Endothelial cell of umbilical vein (primary cell): ENCODE measurements at regions not wholly inside any gene's neighbourhood (a gene's known extent, or its start where the extent isn't known, plus 50 kb on each side); places are given as distances from the start of the nearest gene placed in this dataset.

Experiments
- BruUV-seq: library from RNA; stranded (reverse); fragments of 400-500 nt; replicated peaks from 2 replicates; lab custom pipeline; 2021; lab: Mats Ljungman, UMichigan
- CTCF ChIA-PET: fragments of 300-600, 350-600 bp; sonication (Branson Sonifier 250); formaldehyde crosslinking; loops from one replicate; lab custom pipeline; 2021; ENCODE audit warnings: antibody characterized with exemption, inconsistent platforms; lab: Charles Lee
- POLR2A ChIA-PET: fragments of 300-600, 350-600 bp; sonication (Branson Sonifier 250); formaldehyde crosslinking; loops from one replicate; lab custom pipeline; 2021; ENCODE audit warnings: antibody characterized with exemption, inconsistent platforms; lab: Charles Lee
- DNase-seq: peaks from one replicate; pipeline ENCODE4 v3.0.0-alpha.2; 2011; ENCODE audit warnings: low read depth, low spot score
- FAIRE-seq: peaks from 2 replicates; lab custom pipeline; 2011; peaks lifted over from hg19 to GRCh38; lab: Jason Lieb, UNC
- H2AFZ ChIP-seq: 2 replicates; pipeline ENCODE4 v1.6.0; 2012; ENCODE audit warnings: low read depth, low read length, control low read depth, inconsistent platforms
- H3K27ac ChIP-seq: 2 replicates; pipeline ENCODE4 v1.5.1; 2011; ENCODE audit warnings: low read depth, mild to moderate bottlenecking, control low read depth, low read length, moderate library complexity; ENCODE audit not compliant: insufficient read depth
- H3K27me3 ChIP-seq, 2 experiments: 2 replicates each; pipeline versions ENCODE4 v1.6.0 to v1.6.1; 2011; ENCODE audit warnings: low read length in 2 of 2, mixed read lengths in 1 of 2; ENCODE audit not compliant: control insufficient read depth in 2 of 2, insufficient read depth in 2 of 2
- H3K36me3 ChIP-seq, 2 experiments: 2 replicates in 1 of 2; 3 replicates in 1 of 2; pipeline ENCODE4 v1.5.1; 2011; ENCODE audit warnings: low read length in 2 of 2, mild to moderate bottlenecking in 1 of 2, moderate library complexity in 1 of 2; ENCODE audit not compliant: control insufficient read depth in 2 of 2, insufficient read depth in 2 of 2; ENCODE audit errors: extremely low read depth in 1 of 2
- H3K4me1 ChIP-seq: 3 replicates; pipeline ENCODE4 v1.5.1; 2011; ENCODE audit warnings: mild to moderate bottlenecking, low read length; ENCODE audit not compliant: control insufficient read depth, insufficient read depth; ENCODE audit errors: extremely low read depth
- H3K4me2 ChIP-seq: 2 replicates; pipeline ENCODE4 v1.6.1; 2011; ENCODE audit warnings: low read length, control low read depth, mixed read lengths; ENCODE audit not compliant: insufficient read depth
- H3K4me3 ChIP-seq, 3 experiments: fragments of 200-600 bp in 1 of 3; sonication (generic), shearing (Covaris generic) in 1 of 3; replicated peaks in 1 of 3; 2 replicates each; pipeline ENCODE4 v1.5.1; 2011 to 2016; ENCODE audit warnings: control low read depth in 3 of 3, low read length in 3 of 3, mild to moderate bottlenecking in 2 of 3, inconsistent platforms in 1 of 3, low read depth in 1 of 3, moderate library complexity in 1 of 3; ENCODE audit not compliant: insufficient read depth in 1 of 3
- H3K79me2 ChIP-seq: 2 replicates; pipeline ENCODE4 v1.6.0; 2012; ENCODE audit warnings: low read length, inconsistent platforms; ENCODE audit not compliant: control insufficient read depth, insufficient read depth
- H3K9ac ChIP-seq: replicated peaks from 2 replicates; pipeline ENCODE3; 2011; ENCODE audit warnings: low read length, control low read depth; ENCODE audit not compliant: insufficient read depth; ENCODE audit errors: extremely low read depth
- H3K9me1 ChIP-seq: replicated peaks from 3 replicates; pipeline ENCODE4 v1.6.0; 2011; ENCODE audit warnings: mild to moderate bottlenecking, low read length; ENCODE audit not compliant: control insufficient read depth, insufficient read depth; ENCODE audit errors: extremely low read depth
- H3K9me3 ChIP-seq: replicated peaks from 2 replicates; pipeline ENCODE4 v1.5.1; 2012; ENCODE audit warnings: low read length, inconsistent platforms; ENCODE audit not compliant: control insufficient read depth, insufficient read depth
- H4K20me1 ChIP-seq: replicated peaks from 2 replicates; pipeline ENCODE3; 2011; ENCODE audit warnings: mild to moderate bottlenecking, low read length; ENCODE audit not compliant: control insufficient read depth, insufficient read depth; ENCODE audit errors: extremely low read depth
- EZH2 ChIP-seq: IDR thresholded peaks from 2 replicates; pipeline ENCODE4 v1.6.1; 2012; ENCODE audit warnings: borderline replicate concordance, low read depth, mild to moderate bottlenecking, moderate library complexity, low read length, inconsistent platforms; ENCODE audit not compliant: severe bottlenecking
- FOS ChIP-seq: IDR thresholded peaks from 2 replicates; pipeline ENCODE4 v1.6.1; 2011; ENCODE audit warnings: mild to moderate bottlenecking, low read length, moderate library complexity, borderline replicate concordance; ENCODE audit not compliant: insufficient read depth
- GATA2 ChIP-seq: IDR thresholded peaks from 2 replicates; pipeline ENCODE4 v1.7.0; 2011; ENCODE audit warnings: low read depth, mild to moderate bottlenecking, moderate library complexity, mixed read lengths, low read length; ENCODE audit not compliant: insufficient read length, insufficient read depth
- POLR2A ChIP-seq: IDR thresholded peaks from 2 replicates; pipeline ENCODE4 v1.6.1; 2012; ENCODE audit warnings: low read depth, mild to moderate bottlenecking, control low read depth, low read length
- dilution Hi-C: fragments of 300-500 bp; cut with MboI; formaldehyde crosslinking; loops from one replicate; pipeline ENCODE4 v1.15.0; 2019; ENCODE audit warnings: low sequenced_read_pairs; ENCODE audit not compliant: extremely low pct_ligation_motif_present
- intact Hi-C: fragments of 100-400 bp; cut with micrococcal nuclease; formaldehyde crosslinking; loops from one replicate; pipeline ENCODE4 v1.10.0; 2022
- TF ChIP-seq, protein P1 (sequence below): IDR thresholded peaks from 2 replicates; pipeline ENCODE4 v1.6.1; 2011; ENCODE audit not compliant: insufficient read depth, insufficient read length

DNA sequence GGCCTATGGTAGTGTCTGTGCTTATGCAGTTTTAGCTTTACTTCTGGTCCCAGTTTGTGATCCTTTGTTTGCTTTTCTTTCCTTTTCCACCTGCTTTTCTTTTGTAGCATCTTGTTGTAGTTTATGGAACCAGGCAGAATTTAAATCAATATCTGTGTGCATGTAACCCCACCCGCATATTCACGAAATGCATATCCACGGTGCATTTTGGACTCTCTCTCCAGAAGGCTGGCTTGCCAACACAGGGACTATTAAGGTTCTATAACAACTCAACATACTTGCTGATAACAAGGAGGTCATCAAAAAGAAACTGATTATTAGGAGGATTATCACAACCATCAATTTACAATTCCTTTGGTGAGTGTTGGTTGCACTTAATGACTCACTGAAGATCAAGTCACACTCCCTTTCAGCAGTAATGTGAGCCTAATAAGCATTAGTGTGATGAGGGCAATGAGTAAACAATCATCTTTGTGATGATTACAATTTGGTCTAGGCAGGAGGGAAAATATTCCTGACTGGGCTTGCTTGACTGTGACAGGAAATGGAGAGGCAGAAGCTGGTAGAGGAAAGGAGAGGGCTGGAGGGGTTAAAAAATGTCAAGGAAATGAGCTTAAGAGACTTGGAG is 378.6 kb downstream of the REEP3 start:
- no peak overlapping the region for H2AFZ ChIP-seq
- intact Hi-C loops, result no loop called here
- no peaks in the 10 kb centered on the region for H3K79me2 ChIP-seq
- no peaks in the 10 kb centered on the region for H4K20me1 ChIP-seq
- TF ChIP-seq GATA2, result no peak
- no peaks in the 10 kb centered on the region for H3K4me1 ChIP-seq
- no peak overlapping the region for H3K27ac ChIP-seq
- FAIRE-seq, result no peak
- no peaks in the 10 kb centered on the region for H3K9me1 ChIP-seq
- DNase-seq, result no peak
- H3K4me2 ChIP-seq, result no peak overlapping the region
- dilution Hi-C loops, result no loop called here
- no TSS peak for BruUV-seq
- H3K4me3 ChIP-seq, result no peak overlapping the region
- POLR2A ChIA-PET, result no interaction called here
- H3K9ac ChIP-seq, result no peak overlapping the region
- CTCF ChIA-PET, result no interaction called here
- H3K9me3 ChIP-seq, result no peaks in the 10 kb centered on the region
- no peaks in the 10 kb centered on the region for H3K27me3 ChIP-seq
- H3K36me3 ChIP-seq, result no peaks in the 10 kb centered on the region

DNA sequence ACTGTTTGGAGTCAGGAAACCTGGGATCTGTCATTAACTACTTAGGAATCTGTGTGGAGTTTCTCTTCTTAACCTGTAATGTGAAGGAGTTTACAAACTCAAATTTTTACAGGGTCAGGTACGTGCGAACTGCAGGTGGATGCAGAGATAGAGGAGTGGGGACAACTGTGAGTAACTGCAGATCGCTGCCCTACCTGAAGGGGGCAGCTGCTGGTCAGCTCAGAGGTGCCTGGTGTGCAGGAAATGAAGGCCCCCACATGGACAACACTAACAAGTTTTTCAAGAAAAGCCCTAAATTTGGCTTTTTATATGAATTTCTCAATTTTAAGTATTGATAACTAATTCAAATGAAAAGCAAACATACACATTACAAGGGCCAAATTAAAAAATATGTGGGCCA is 380.0 kb downstream of the REEP3 start:
- no peaks in the 10 kb centered on the region for H3K4me1 ChIP-seq
- no peak overlapping the region for H3K4me3 ChIP-seq
- DNase-seq (no peak), FAIRE-seq (no peak)
- H2AFZ ChIP-seq, result no peak overlapping the region
- H4K20me1 ChIP-seq, result no peaks in the 10 kb centered on the region
- no peaks in the 10 kb centered on the region for H3K9me1 ChIP-seq
- no peaks in the 10 kb centered on the region for H3K36me3 ChIP-seq
- POLR2A ChIA-PET, result no interaction called here
- CTCF ChIA-PET, result no interaction called here
- no peaks in the 10 kb centered on the region for H3K27me3 ChIP-seq
- dilution Hi-C loops, result no loop called here
- no peak overlapping the region for H3K27ac ChIP-seq
- H3K9me3 ChIP-seq, result no peaks in the 10 kb centered on the region
- intact Hi-C loops, result no loop called here
- BruUV-seq, result no TSS peak
- no peaks in the 10 kb centered on the region for H3K79me2 ChIP-seq
- no peak overlapping the region for H3K9ac ChIP-seq
- no peak overlapping the region for H3K4me2 ChIP-seq
- no peak for TF ChIP-seq FOS
- TF ChIP-seq, protein P1, sequence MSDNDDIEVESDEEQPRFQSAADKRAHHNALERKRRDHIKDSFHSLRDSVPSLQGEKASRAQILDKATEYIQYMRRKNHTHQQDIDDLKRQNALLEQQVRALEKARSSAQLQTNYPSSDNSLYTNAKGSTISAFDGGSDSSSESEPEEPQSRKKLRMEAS, result no peak
- no peak for TF ChIP-seq EZH2
- no peak for TF ChIP-seq POLR2A
- TF ChIP-seq GATA2, result no peak
